Breast epithelium (tissue), 3 donors: ENCODE measurements at regions not wholly inside any gene's neighbourhood (a gene's known extent, or its start where the extent isn't known, plus 50 kb on each side); places are given as distances from the start of the nearest gene placed in this dataset.

Experiments
- POLR2A ChIP-seq: fragments of 450-650 bp; IDR thresholded peaks from one replicate; pipeline ENCODE4 v1.6.1; 2016; ENCODE audit warnings: antibody characterized with exemption, mild to moderate bottlenecking, moderate library complexity
- POLR2AphosphoS5 ChIP-seq, 3 donors: sonication (generic); formaldehyde crosslinking; IDR thresholded peaks; one replicate each; pipeline ENCODE4 v1.6.1; 2017; ENCODE audit warnings: antibody characterized with exemption in 3 of 3
- TF ChIP-seq, protein P1 (sequence below), 3 donors: fragments of 450-650 bp; IDR thresholded peaks; one replicate each; pipeline ENCODE4 v1.5.1; 2016 to 2017; ENCODE audit warnings: antibody characterized with exemption in 3 of 3, mild to moderate bottlenecking in 3 of 3, moderate library complexity in 3 of 3

DNA sequence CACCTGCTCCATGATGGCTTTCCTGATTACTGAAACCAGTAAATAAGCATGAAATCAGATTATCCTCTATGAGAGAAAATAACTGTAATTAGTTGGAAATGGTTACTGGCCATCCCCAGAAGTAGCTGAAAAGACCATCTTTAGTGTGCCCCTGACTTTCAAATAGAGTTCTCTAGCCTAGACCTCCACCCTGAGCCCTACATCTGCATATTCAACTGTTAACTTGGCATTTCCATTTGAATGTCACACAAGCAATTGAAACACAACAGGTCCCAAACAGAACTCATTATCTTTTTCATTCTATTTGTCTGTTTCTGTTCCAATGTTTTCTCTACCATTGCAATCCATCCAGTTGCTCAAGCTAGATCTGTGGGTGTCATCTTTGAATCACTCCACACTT lies 952.3 kb downstream of the RPA4 start:
- TF ChIP-seq, protein P1, sequence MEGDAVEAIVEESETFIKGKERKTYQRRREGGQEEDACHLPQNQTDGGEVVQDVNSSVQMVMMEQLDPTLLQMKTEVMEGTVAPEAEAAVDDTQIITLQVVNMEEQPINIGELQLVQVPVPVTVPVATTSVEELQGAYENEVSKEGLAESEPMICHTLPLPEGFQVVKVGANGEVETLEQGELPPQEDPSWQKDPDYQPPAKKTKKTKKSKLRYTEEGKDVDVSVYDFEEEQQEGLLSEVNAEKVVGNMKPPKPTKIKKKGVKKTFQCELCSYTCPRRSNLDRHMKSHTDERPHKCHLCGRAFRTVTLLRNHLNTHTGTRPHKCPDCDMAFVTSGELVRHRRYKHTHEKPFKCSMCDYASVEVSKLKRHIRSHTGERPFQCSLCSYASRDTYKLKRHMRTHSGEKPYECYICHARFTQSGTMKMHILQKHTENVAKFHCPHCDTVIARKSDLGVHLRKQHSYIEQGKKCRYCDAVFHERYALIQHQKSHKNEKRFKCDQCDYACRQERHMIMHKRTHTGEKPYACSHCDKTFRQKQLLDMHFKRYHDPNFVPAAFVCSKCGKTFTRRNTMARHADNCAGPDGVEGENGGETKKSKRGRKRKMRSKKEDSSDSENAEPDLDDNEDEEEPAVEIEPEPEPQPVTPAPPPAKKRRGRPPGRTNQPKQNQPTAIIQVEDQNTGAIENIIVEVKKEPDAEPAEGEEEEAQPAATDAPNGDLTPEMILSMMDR (IDR thresholded peaks at IDR 0.05), result no peak
- TF ChIP-seq POLR2A (no peak), POLR2AphosphoS5 (IDR thresholded peaks at IDR 0.05) (no peak)
